PFSK-1 (cell line): ENCODE measurements at regions not wholly inside any gene's neighbourhood (a gene's known extent, or its start where the extent isn't known, plus 50 kb on each side); places are given as distances from the start of the nearest gene placed in this dataset.

Experiments used
- FOXP2 ChIP-seq: optimal IDR thresholded peaks from 2 replicates; pipeline ENCODE3; 2011; ENCODE audit warnings: borderline replicate concordance, control low read depth, inconsistent platforms; ENCODE audit not compliant: insufficient read depth; ENCODE audit errors: extremely low read length, extremely low read depth
- POLR2AphosphoS5 ChIP-seq: IDR thresholded peaks from 2 replicates; pipeline ENCODE4 v1.6.1; 2012; ENCODE audit warnings: low read depth, mild to moderate bottlenecking, control low read depth, low read length, moderate library complexity
- REST ChIP-seq, 2 experiments: IDR thresholded peaks; 2 replicates each; pipeline versions ENCODE4 v1.6.1 to v1.8.0; 2011 to 2012; ENCODE audit warnings: low read depth in 2 of 2, low read length in 2 of 2, control low read depth in 1 of 2, inconsistent platforms in 1 of 2, mild to moderate bottlenecking in 1 of 2, moderate library complexity in 1 of 2; ENCODE audit not compliant: insufficient read depth in 1 of 2
- SIN3A ChIP-seq: IDR thresholded peaks from 2 replicates; pipeline ENCODE4 v1.6.1; 2012; ENCODE audit warnings: mild to moderate bottlenecking, low read length, moderate library complexity, borderline replicate concordance; ENCODE audit not compliant: insufficient read depth
- TAF1 ChIP-seq: IDR thresholded peaks from 2 replicates; pipeline ENCODE4 v1.6.1; 2012; ENCODE audit warnings: low read length, control low read depth, borderline replicate concordance; ENCODE audit not compliant: insufficient read depth

GRCh38 chr9:109883623-109884022 is 103.6 kb downstream of the PALM2AKAP2 start:
- no peak for TF ChIP-seq TAF1
- TF ChIP-seq REST (IDR thresholded peaks at IDR 0.05; ENCODE audit: insufficient read depth in 1 of 2, low read depth in 2 of 2, low read length in 2 of 2) = no peak
- no peak for TF ChIP-seq FOXP2
- TF ChIP-seq POLR2AphosphoS5 = no peak
- TF ChIP-seq SIN3A = no peak

- no peak for TF ChIP-seq SIN3A
- TF ChIP-seq TAF1 = no peak
- TF ChIP-seq FOXP2 = no peak
Observed at GRCh38 chr9:109886041-109886440, 106.0 kb downstream of the PALM2AKAP2 start.

- TF ChIP-seq FOXP2 (no peak), REST (IDR thresholded peaks at IDR 0.05; ENCODE audit: insufficient read depth in 1 of 2, low read depth in 2 of 2, low read length in 2 of 2) (no peak), SIN3A (no peak), TAF1 (no peak), POLR2AphosphoS5 (no peak)
Observed at GRCh38 chr9:109886617-109887016, 106.6 kb downstream of the PALM2AKAP2 start.

- no peak for TF ChIP-seq TAF1
- no peak for TF ChIP-seq POLR2AphosphoS5
- no peak for TF ChIP-seq SIN3A
- no peak for TF ChIP-seq FOXP2
- TF ChIP-seq REST (IDR thresholded peaks at IDR 0.05; ENCODE audit: insufficient read depth in 1 of 2, low read depth in 2 of 2, low read length in 2 of 2) = no peak
Observed at GRCh38 chr9:109887079-109887478, 107.1 kb downstream of the PALM2AKAP2 start.

- TF ChIP-seq FOXP2 (no peak), TAF1 (no peak), POLR2AphosphoS5 (no peak), SIN3A (no peak), REST (IDR thresholded peaks at IDR 0.05; ENCODE audit: insufficient read depth in 1 of 2, low read depth in 2 of 2, low read length in 2 of 2) (no peak)
Observed at GRCh38 chr9:109888695-109889094, 108.7 kb downstream of the PALM2AKAP2 start.
